ENCODE measurements at regions not wholly inside any gene's neighbourhood (a gene's known extent, or its start where the extent isn't known, plus 50 kb on each side); places are given as distances from the start of the nearest gene placed in this dataset.

DNA sequence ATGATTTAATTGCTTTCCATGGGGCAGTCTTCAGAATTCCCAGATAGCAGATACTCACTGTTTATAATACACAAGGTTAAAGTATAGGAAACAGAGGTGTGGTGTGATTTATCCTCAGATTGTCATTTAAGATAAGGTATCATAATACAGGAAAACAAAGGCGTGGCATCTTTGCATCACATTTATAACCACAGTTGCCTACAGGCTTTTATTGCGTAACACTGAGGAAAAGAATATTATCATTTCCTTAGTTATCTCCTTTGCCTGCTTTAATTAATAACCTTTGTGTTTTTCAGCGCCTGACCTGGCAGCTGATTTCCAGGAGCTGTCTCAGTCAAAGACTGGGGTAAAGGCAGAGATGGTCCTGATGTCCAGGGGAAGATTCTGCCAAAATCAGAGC lies 68.8 kb downstream of the SSX7 start:
- H3K27ac ChIP-seq (ENCODE audit: low read depth in 1 of 2, low read length in 1 of 2): no peak overlapping the region
- ATAC-seq (ENCODE audit: insufficient read depth, low FRiP score) (no peak), DNase-seq (no peak)
- peaks cover 0 to 38% (median 29%) of the 10 kb centered on the region in 3 donors for H3K27me3 ChIP-seq (ENCODE audit: control insufficient read depth in 3 of 3, insufficient read depth in 3 of 3, low read length in 2 of 3)
- 48 to 54% methylated on average over 3 of the region's 3 CpGs for WGBS, 2 donors
- TF ChIP-seq, protein P1, sequence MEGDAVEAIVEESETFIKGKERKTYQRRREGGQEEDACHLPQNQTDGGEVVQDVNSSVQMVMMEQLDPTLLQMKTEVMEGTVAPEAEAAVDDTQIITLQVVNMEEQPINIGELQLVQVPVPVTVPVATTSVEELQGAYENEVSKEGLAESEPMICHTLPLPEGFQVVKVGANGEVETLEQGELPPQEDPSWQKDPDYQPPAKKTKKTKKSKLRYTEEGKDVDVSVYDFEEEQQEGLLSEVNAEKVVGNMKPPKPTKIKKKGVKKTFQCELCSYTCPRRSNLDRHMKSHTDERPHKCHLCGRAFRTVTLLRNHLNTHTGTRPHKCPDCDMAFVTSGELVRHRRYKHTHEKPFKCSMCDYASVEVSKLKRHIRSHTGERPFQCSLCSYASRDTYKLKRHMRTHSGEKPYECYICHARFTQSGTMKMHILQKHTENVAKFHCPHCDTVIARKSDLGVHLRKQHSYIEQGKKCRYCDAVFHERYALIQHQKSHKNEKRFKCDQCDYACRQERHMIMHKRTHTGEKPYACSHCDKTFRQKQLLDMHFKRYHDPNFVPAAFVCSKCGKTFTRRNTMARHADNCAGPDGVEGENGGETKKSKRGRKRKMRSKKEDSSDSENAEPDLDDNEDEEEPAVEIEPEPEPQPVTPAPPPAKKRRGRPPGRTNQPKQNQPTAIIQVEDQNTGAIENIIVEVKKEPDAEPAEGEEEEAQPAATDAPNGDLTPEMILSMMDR (IDR thresholded peaks at IDR 0.05; ENCODE audit: control extremely low read depth, extremely low read depth): no peak
- H3K4me1 ChIP-seq (ENCODE audit: control insufficient read depth in 5 of 5, insufficient read depth in 5 of 5, low read length in 5 of 5): no peaks in the 10 kb centered on the region
- H3K4me3 ChIP-seq: no peak overlapping the region
- no peaks in the 10 kb centered on the region for H3K36me3 ChIP-seq (ENCODE audit: control insufficient read depth in 4 of 4, insufficient read depth in 4 of 4, low read length in 4 of 4)
- peaks cover 0 to 5% (median 0%) of the 10 kb centered on the region in 4 donors for H3K9me3 ChIP-seq (ENCODE audit: control insufficient read depth in 4 of 4, insufficient read depth in 3 of 4, low read length in 3 of 4)
- no peak overlapping the region for H3K9ac ChIP-seq (ENCODE audit: insufficient read depth in 1 of 2, low read length in 2 of 2)

- 87 to 93% methylated on average over 15 of the region's 15 CpGs for WGBS, 2 donors
- no peak overlapping the region for H3K4me3 ChIP-seq
- peaks cover 0 to 8% (median 0%) of the 10 kb centered on the region in 5 donors for H3K4me1 ChIP-seq (ENCODE audit: control insufficient read depth in 5 of 5, insufficient read depth in 5 of 5, low read length in 5 of 5)
- DNase-seq: no peak
- no peak overlapping the region for H3K27ac ChIP-seq (ENCODE audit: low read depth in 1 of 2, low read length in 1 of 2)
- peaks cover 0 to 14% (median 3%) of the 10 kb centered on the region in 3 donors for H3K27me3 ChIP-seq (ENCODE audit: control insufficient read depth in 3 of 3, insufficient read depth in 3 of 3, low read length in 2 of 3)
- no peak for ATAC-seq (ENCODE audit: insufficient read depth, low FRiP score)
- H3K9ac ChIP-seq (ENCODE audit: insufficient read depth in 1 of 2, low read length in 2 of 2): no peak overlapping the region
- H3K9me3 ChIP-seq (ENCODE audit: control insufficient read depth in 4 of 4, insufficient read depth in 3 of 4, low read length in 3 of 4): peaks cover 0 to 3% (median 0%) of the 10 kb centered on the region in 4 donors
- H3K36me3 ChIP-seq (ENCODE audit: control insufficient read depth in 4 of 4, insufficient read depth in 4 of 4, low read length in 4 of 4): no peaks in the 10 kb centered on the region
- TF ChIP-seq, protein P1 (IDR thresholded peaks at IDR 0.05; ENCODE audit: control extremely low read depth, extremely low read depth): no peak
Observed at GRCh38 chrX:52577464-52578173, 60.8 kb upstream of the XAGE1B start.

DNA sequence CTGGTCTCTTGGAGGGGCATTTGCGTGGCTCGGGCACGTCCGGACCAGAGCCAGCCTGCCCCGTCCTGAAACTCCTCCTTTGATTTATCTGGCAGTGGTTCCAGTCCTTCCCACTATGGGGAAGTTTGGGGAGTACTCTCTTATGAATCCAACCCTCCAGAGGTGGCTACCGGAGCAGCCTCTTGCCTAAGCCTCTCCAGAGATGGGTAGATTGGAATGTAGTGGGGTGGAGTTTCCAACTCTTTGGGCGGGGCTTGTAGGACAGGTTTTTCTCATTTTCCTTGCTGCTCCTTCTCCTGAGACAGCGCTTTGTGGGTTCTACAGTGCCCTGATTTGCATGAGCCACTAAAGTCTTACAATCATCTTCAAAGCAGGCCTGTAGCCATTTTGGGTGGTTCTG lies 60.1 kb upstream of the XAGE1B start:
- Histone ChIP-seq H3K27me3 (ENCODE audit: control insufficient read depth in 3 of 3, insufficient read depth in 3 of 3, low read length in 2 of 3) (peaks cover 0 to 11% (median 0%) of the 10 kb centered on the region in 3 donors), H3K4me1 (ENCODE audit: control insufficient read depth in 5 of 5, insufficient read depth in 5 of 5, low read length in 5 of 5) (peaks cover 0 to 8% (median 0%) of the 10 kb centered on the region in 5 donors), H3K4me3 (no peak overlapping the region), H3K9me3 (ENCODE audit: control insufficient read depth in 4 of 4, insufficient read depth in 3 of 4, low read length in 3 of 4) (peaks cover 0 to 3% (median 0%) of the 10 kb centered on the region in 4 donors), H3K27ac (ENCODE audit: low read depth in 1 of 2, low read length in 1 of 2) (no peak overlapping the region), H3K9ac (ENCODE audit: insufficient read depth in 1 of 2, low read length in 2 of 2) (no peak overlapping the region), H3K36me3 (ENCODE audit: control insufficient read depth in 4 of 4, insufficient read depth in 4 of 4, low read length in 4 of 4) (no peaks in the 10 kb centered on the region)
- DNase-seq (no peak), ATAC-seq (ENCODE audit: insufficient read depth, low FRiP score) (no peak)
- WGBS, 2 donors: 75 to 93% methylated on average over 8 of the region's 8 CpGs
- TF ChIP-seq, protein P1 (IDR thresholded peaks at IDR 0.05; ENCODE audit: control extremely low read depth, extremely low read depth): no peak

Data from lung (tissue), 11 donors.